ENCODE measurements at regions not wholly inside any gene's neighbourhood (a gene's known extent, or its start where the extent isn't known, plus 50 kb on each side); places are given as distances from the start of the nearest gene placed in this dataset. TPM values are rescaled to one million over a fixed set of nuclear protein-coding genes. Genes with fewer than 3 reads are reported as not detected.
"Not testable (repeated sequence)": the region's sequence is repeated elsewhere in the genome, so short reads cannot be mapped to it uniquely, and the experiment has no call there.

GRCh38 chr15:21001950-21002349 is 135.8 kb upstream of the POTEB2 start:
- H3K9me3 Mint-ChIP-seq (ENCODE audit: unreplicated experiment); H3K27me3 Mint-ChIP-seq (ENCODE audit: insufficient read depth, unreplicated experiment); POLR2A ChIA-PET; BruUV-seq (replicated peaks); H3K27ac Mint-ChIP-seq (ENCODE audit: low read depth, unreplicated experiment); H3K36me3 Mint-ChIP-seq (ENCODE audit: insufficient read depth, unreplicated experiment); DNase-seq (ENCODE audit: unreplicated experiment); H3K4me3 Mint-ChIP-seq (ENCODE audit: unreplicated experiment); intact Hi-C loops (cut with micrococcal nuclease); CTCF ChIA-PET; H3K4me1 Mint-ChIP-seq (ENCODE audit: insufficient read depth, unreplicated experiment): not testable (repeated sequence)

GRCh38 chr15:20991691-20992090 is 125.6 kb upstream of the POTEB2 start:
- H3K27me3 Mint-ChIP-seq (ENCODE audit: insufficient read depth, unreplicated experiment); BruUV-seq (replicated peaks); H3K4me3 Mint-ChIP-seq (ENCODE audit: unreplicated experiment); H3K9me3 Mint-ChIP-seq (ENCODE audit: unreplicated experiment); CTCF ChIA-PET; POLR2A ChIA-PET; H3K27ac Mint-ChIP-seq (ENCODE audit: low read depth, unreplicated experiment); intact Hi-C loops (cut with micrococcal nuclease); H3K36me3 Mint-ChIP-seq (ENCODE audit: insufficient read depth, unreplicated experiment); DNase-seq (ENCODE audit: unreplicated experiment); H3K4me1 Mint-ChIP-seq (ENCODE audit: insufficient read depth, unreplicated experiment): not testable (repeated sequence)

- H3K9me3 Mint-ChIP-seq (ENCODE audit: unreplicated experiment); BruUV-seq (replicated peaks): not testable (repeated sequence)
These were observed 125.1 kb upstream of the POTEB2 start for GRCh38 chr15:20991253-20991652.

GRCh38 chr15:20986775-20987174 is 120.7 kb upstream of the POTEB2 start:
- H3K27ac Mint-ChIP-seq (ENCODE audit: low read depth, unreplicated experiment); BruUV-seq (replicated peaks); H3K9me3 Mint-ChIP-seq (ENCODE audit: unreplicated experiment); POLR2A ChIA-PET; DNase-seq (ENCODE audit: unreplicated experiment); H3K4me3 Mint-ChIP-seq (ENCODE audit: unreplicated experiment); H3K36me3 Mint-ChIP-seq (ENCODE audit: insufficient read depth, unreplicated experiment); intact Hi-C loops (cut with micrococcal nuclease); H3K27me3 Mint-ChIP-seq (ENCODE audit: insufficient read depth, unreplicated experiment); CTCF ChIA-PET; H3K4me1 Mint-ChIP-seq (ENCODE audit: insufficient read depth, unreplicated experiment): not testable (repeated sequence)

More at GRCh38 chr15:20991253-20991652, 125.1 kb upstream of the POTEB2 start:
- DNase-seq (ENCODE audit: unreplicated experiment); H3K27ac Mint-ChIP-seq (ENCODE audit: low read depth, unreplicated experiment); H3K4me1 Mint-ChIP-seq (ENCODE audit: insufficient read depth, unreplicated experiment); intact Hi-C loops (cut with micrococcal nuclease); H3K27me3 Mint-ChIP-seq (ENCODE audit: insufficient read depth, unreplicated experiment); CTCF ChIA-PET; H3K4me3 Mint-ChIP-seq (ENCODE audit: unreplicated experiment); POLR2A ChIA-PET; H3K36me3 Mint-ChIP-seq (ENCODE audit: insufficient read depth, unreplicated experiment): not testable (repeated sequence)

GRCh38 chr15:20978057-20978456 is 111.9 kb upstream of the POTEB2 start:
- H3K9me3 Mint-ChIP-seq (ENCODE audit: unreplicated experiment); H3K27me3 Mint-ChIP-seq (ENCODE audit: insufficient read depth, unreplicated experiment); H3K36me3 Mint-ChIP-seq (ENCODE audit: insufficient read depth, unreplicated experiment); H3K4me1 Mint-ChIP-seq (ENCODE audit: insufficient read depth, unreplicated experiment); DNase-seq (ENCODE audit: unreplicated experiment); H3K4me3 Mint-ChIP-seq (ENCODE audit: unreplicated experiment); intact Hi-C loops (cut with micrococcal nuclease); CTCF ChIA-PET; POLR2A ChIA-PET; BruUV-seq (replicated peaks); H3K27ac Mint-ChIP-seq (ENCODE audit: low read depth, unreplicated experiment): not testable (repeated sequence)

GRCh38 chr15:20972762-20973161 is 106.6 kb upstream of the POTEB2 start:
- H3K4me1 Mint-ChIP-seq (ENCODE audit: insufficient read depth, unreplicated experiment); H3K4me3 Mint-ChIP-seq (ENCODE audit: unreplicated experiment); H3K27me3 Mint-ChIP-seq (ENCODE audit: insufficient read depth, unreplicated experiment); POLR2A ChIA-PET; DNase-seq (ENCODE audit: unreplicated experiment); CTCF ChIA-PET; H3K27ac Mint-ChIP-seq (ENCODE audit: low read depth, unreplicated experiment); intact Hi-C loops (cut with micrococcal nuclease); H3K36me3 Mint-ChIP-seq (ENCODE audit: insufficient read depth, unreplicated experiment); H3K9me3 Mint-ChIP-seq (ENCODE audit: unreplicated experiment); BruUV-seq (replicated peaks): not testable (repeated sequence)

GRCh38 chr15:20959299-20959698 is 93.2 kb upstream of the POTEB2 start:
- H3K36me3 Mint-ChIP-seq (ENCODE audit: insufficient read depth, unreplicated experiment); H3K4me3 Mint-ChIP-seq (ENCODE audit: unreplicated experiment); H3K9me3 Mint-ChIP-seq (ENCODE audit: unreplicated experiment); H3K4me1 Mint-ChIP-seq (ENCODE audit: insufficient read depth, unreplicated experiment); DNase-seq (ENCODE audit: unreplicated experiment); POLR2A ChIA-PET; BruUV-seq (replicated peaks); CTCF ChIA-PET; intact Hi-C loops (cut with micrococcal nuclease); H3K27me3 Mint-ChIP-seq (ENCODE audit: insufficient read depth, unreplicated experiment); H3K27ac Mint-ChIP-seq (ENCODE audit: low read depth, unreplicated experiment): not testable (repeated sequence)

- H3K9me3 Mint-ChIP-seq (ENCODE audit: unreplicated experiment); H3K4me3 Mint-ChIP-seq (ENCODE audit: unreplicated experiment); CTCF ChIA-PET; H3K36me3 Mint-ChIP-seq (ENCODE audit: insufficient read depth, unreplicated experiment); POLR2A ChIA-PET; H3K27me3 Mint-ChIP-seq (ENCODE audit: insufficient read depth, unreplicated experiment); H3K27ac Mint-ChIP-seq (ENCODE audit: low read depth, unreplicated experiment); intact Hi-C loops (cut with micrococcal nuclease); BruUV-seq (replicated peaks); H3K4me1 Mint-ChIP-seq (ENCODE audit: insufficient read depth, unreplicated experiment); DNase-seq (ENCODE audit: unreplicated experiment): not testable (repeated sequence)
These were observed 63.2 kb upstream of the POTEB2 start for GRCh38 chr15:20929322-20929721.

Small RNAs in the stretch of these regions (microRNA-seq; reads per million reads assigned to microRNA genes)
- not detected for gene MIR5701-1
